ENCODE measurements at regions not wholly inside any gene's neighbourhood (a gene's known extent, or its start where the extent isn't known, plus 50 kb on each side); places are given as distances from the start of the nearest gene placed in this dataset.
"Not testable (repeated sequence)": the region's sequence is repeated elsewhere in the genome, so short reads cannot be mapped to it uniquely, and the experiment has no call there.

- no peak for DNase-seq (ENCODE audit: low spot score)
Measured at GRCh38 chr1:221527886-221528624, 213.8 kb downstream of the DUSP10 start.

GRCh38 chr1:221530159-221530558 is 211.7 kb downstream of the DUSP10 start:
- DNase-seq (ENCODE audit: low spot score): not testable (repeated sequence)

GRCh38 chr1:221530791-221531190 is 211.1 kb downstream of the DUSP10 start:
- no peak for DNase-seq (ENCODE audit: low spot score)

- no peak for DNase-seq (ENCODE audit: low spot score)
Measured at GRCh38 chr1:221532071-221532773, 209.7 kb downstream of the DUSP10 start.

GRCh38 chr1:221541296-221541695 is 200.6 kb downstream of the DUSP10 start:
- DNase-seq (ENCODE audit: low spot score): no peak

- DNase-seq (ENCODE audit: low spot score): peak; percentile 50
Measured at GRCh38 chr1:221543529-221544120, 198.3 kb downstream of the DUSP10 start.

GRCh38 chr1:221548942-221549341 is 192.9 kb downstream of the DUSP10 start:
- DNase-seq (ENCODE audit: low spot score): no peak

GRCh38 chr1:221549815-221550214 is 192.1 kb downstream of the DUSP10 start:
- DNase-seq (ENCODE audit: low spot score): no peak

- not testable (repeated sequence) for DNase-seq (ENCODE audit: low spot score)
Measured at GRCh38 chr1:221552792-221553191, 189.1 kb downstream of the DUSP10 start.

GRCh38 chr1:221555689-221556433 is 186.0 kb downstream of the DUSP10 start:
- DNase-seq (ENCODE audit: low spot score): no peak

GRCh38 chr1:221556435-221556834 is 185.5 kb downstream of the DUSP10 start:
- DNase-seq (ENCODE audit: low spot score): no peak

- DNase-seq (ENCODE audit: low spot score): no peak
Measured at GRCh38 chr1:221557013-221557412, 184.9 kb downstream of the DUSP10 start.

GRCh38 chr1:221558396-221558795 is 183.5 kb downstream of the DUSP10 start:
- DNase-seq (ENCODE audit: low spot score): no peak

- DNase-seq (ENCODE audit: low spot score): no peak
Measured at GRCh38 chr1:221559911-221560310, 182.0 kb downstream of the DUSP10 start.

GRCh38 chr1:221562542-221563475 is 179.1 kb downstream of the DUSP10 start:
- no peak for DNase-seq (ENCODE audit: low spot score)

- no peak for DNase-seq (ENCODE audit: low spot score)
Measured at GRCh38 chr1:221563476-221563921, 178.4 kb downstream of the DUSP10 start.

GRCh38 chr1:221564891-221565290 is 177.0 kb downstream of the DUSP10 start:
- no peak for DNase-seq (ENCODE audit: low spot score)

- no peak for DNase-seq (ENCODE audit: low spot score)
Measured at GRCh38 chr1:221565711-221566110, 176.2 kb downstream of the DUSP10 start.

- no peak for DNase-seq (ENCODE audit: low spot score)
Measured at GRCh38 chr1:221567859-221568507, 173.9 kb downstream of the DUSP10 start.

GRCh38 chr1:221573756-221574155 is 168.1 kb downstream of the DUSP10 start:
- peak; percentile 5 for DNase-seq (ENCODE audit: low spot score)

GRCh38 chr1:221574529-221574928 is 167.4 kb downstream of the DUSP10 start:
- no peak for DNase-seq (ENCODE audit: low spot score)
